ENCODE measurements at regions not wholly inside any gene's neighbourhood (a gene's known extent, or its start where the extent isn't known, plus 50 kb on each side); places are given as distances from the start of the nearest gene placed in this dataset.

- no peak for DNase-seq (ENCODE audit: extremely low read depth in 1 of 2, low read depth in 1 of 2)
Measured at GRCh38 chr10:129078746-129079145, 388.3 kb upstream of the MGMT start.

- no peak for DNase-seq (ENCODE audit: extremely low read depth in 1 of 2, low read depth in 1 of 2)
Measured at GRCh38 chr10:129079705-129080104, 387.3 kb upstream of the MGMT start.

- DNase-seq (ENCODE audit: extremely low read depth in 1 of 2, low read depth in 1 of 2), result no peak
Measured at GRCh38 chr10:129085811-129086210, 381.2 kb upstream of the MGMT start.

- no peak for DNase-seq (ENCODE audit: extremely low read depth in 1 of 2, low read depth in 1 of 2)
Measured at GRCh38 chr10:129089341-129089740, 377.7 kb upstream of the MGMT start.

- DNase-seq (ENCODE audit: extremely low read depth in 1 of 2, low read depth in 1 of 2), result no peak
Measured at GRCh38 chr10:129090165-129090564, 376.9 kb upstream of the MGMT start.

GRCh38 chr10:129090618-129091366 lies 376.2 kb upstream of the MGMT start:
- no peak for DNase-seq (ENCODE audit: extremely low read depth in 1 of 2, low read depth in 1 of 2)

- DNase-seq (ENCODE audit: extremely low read depth in 1 of 2, low read depth in 1 of 2), result no peak
Measured at GRCh38 chr10:129093641-129094040, 373.4 kb upstream of the MGMT start.

- no peak for DNase-seq (ENCODE audit: extremely low read depth in 1 of 2, low read depth in 1 of 2)
Measured at GRCh38 chr10:129094233-129094632, 372.8 kb upstream of the MGMT start.

GRCh38 chr10:129094861-129095260 lies 372.2 kb upstream of the MGMT start:
- no peak for DNase-seq (ENCODE audit: extremely low read depth in 1 of 2, low read depth in 1 of 2)

- no peak for DNase-seq (ENCODE audit: extremely low read depth in 1 of 2, low read depth in 1 of 2)
Measured at GRCh38 chr10:129095680-129096064, 371.4 kb upstream of the MGMT start.

- no peak for DNase-seq (ENCODE audit: extremely low read depth in 1 of 2, low read depth in 1 of 2)
Measured at GRCh38 chr10:129096065-129096984, 370.7 kb upstream of the MGMT start.

- DNase-seq (ENCODE audit: extremely low read depth in 1 of 2, low read depth in 1 of 2), result no peak
Measured at GRCh38 chr10:129097776-129098330, 369.2 kb upstream of the MGMT start.

GRCh38 chr10:129098517-129098916 lies 368.5 kb upstream of the MGMT start:
- no peak for DNase-seq (ENCODE audit: extremely low read depth in 1 of 2, low read depth in 1 of 2)

- DNase-seq (ENCODE audit: extremely low read depth in 1 of 2, low read depth in 1 of 2), result no peak
Measured at GRCh38 chr10:129099486-129099885, 367.6 kb upstream of the MGMT start.

- DNase-seq (ENCODE audit: extremely low read depth in 1 of 2, low read depth in 1 of 2), result no peak
Measured at GRCh38 chr10:129099992-129100391, 367.0 kb upstream of the MGMT start.

- DNase-seq (ENCODE audit: extremely low read depth in 1 of 2, low read depth in 1 of 2), result no peak
Measured at GRCh38 chr10:129101232-129101980, 365.6 kb upstream of the MGMT start.

GRCh38 chr10:129102906-129103693 lies 363.9 kb upstream of the MGMT start:
- no peak for DNase-seq (ENCODE audit: extremely low read depth in 1 of 2, low read depth in 1 of 2)

GRCh38 chr10:129104266-129105045 lies 362.6 kb upstream of the MGMT start:
- DNase-seq (ENCODE audit: extremely low read depth in 1 of 2, low read depth in 1 of 2), result no peak

GRCh38 chr10:129105266-129105665 lies 361.8 kb upstream of the MGMT start:
- no peak for DNase-seq (ENCODE audit: extremely low read depth in 1 of 2, low read depth in 1 of 2)

Data from activated CD8-positive, alpha-beta memory T cell treated with anti-CD3 and anti-CD28 coated beads for 1 hour (primary cell).